ENCODE measurements at regions not wholly inside any gene's neighbourhood (a gene's known extent, or its start where the extent isn't known, plus 50 kb on each side); places are given as distances from the start of the nearest gene placed in this dataset.

DNA sequence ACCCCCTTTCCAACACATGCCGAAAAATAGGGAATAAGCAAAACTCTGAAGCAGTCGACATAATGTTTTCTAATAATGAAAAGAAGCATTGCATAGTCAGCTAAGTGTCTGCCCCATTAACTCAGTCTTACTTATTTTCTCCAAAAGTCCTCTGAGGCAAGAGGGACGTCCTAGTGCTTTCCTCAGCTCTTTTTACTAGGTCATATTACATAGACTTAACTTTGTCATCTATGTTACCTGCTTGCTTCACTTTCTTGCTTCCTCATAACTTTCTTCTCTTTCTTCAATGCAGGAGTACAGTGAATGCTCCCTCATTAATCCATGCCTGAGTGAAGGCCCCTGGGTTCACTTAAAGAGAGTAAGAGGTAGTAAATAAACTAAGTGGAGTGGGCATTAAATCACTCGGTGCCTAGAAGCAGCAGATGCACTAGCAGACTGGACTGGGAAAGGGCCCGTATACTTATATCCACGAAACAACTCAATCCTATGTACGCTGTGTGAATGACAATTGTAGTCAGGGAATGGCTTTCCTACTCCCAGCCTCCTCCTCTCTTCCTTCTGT is 210.5 kb upstream of the SPAG17 start:
- Mint-ChIP-seq H3K4me1 (ENCODE audit: low read depth, unreplicated experiment) (no peaks in the 10 kb centered on the region), H3K9me3 (ENCODE audit: unreplicated experiment) (no peaks in the 10 kb centered on the region), H3K36me3 (ENCODE audit: insufficient read depth, unreplicated experiment) (no peaks in the 10 kb centered on the region), H3K4me3 (ENCODE audit: unreplicated experiment) (no peak overlapping the region), H3K27ac (ENCODE audit: unreplicated experiment) (no peak overlapping the region), H3K27me3 (ENCODE audit: insufficient read depth, unreplicated experiment) (no peaks in the 10 kb centered on the region)
- CTCF ChIA-PET, result no interaction called here
- Histone ChIP-seq H3K36me3 (ENCODE audit: control insufficient read depth, insufficient read depth, low read length) (no peaks in the 10 kb centered on the region), H3K27me3 (replicated peaks; ENCODE audit: control insufficient read depth, insufficient read depth, low read length) (no peaks in the 10 kb centered on the region), H3K4me1 (no peaks in the 10 kb centered on the region), H3K9me3 (no peaks in the 10 kb centered on the region), H3K4me3 (ENCODE audit: low read depth, low read length) (no peak overlapping the region)
- intact Hi-C loops (cut with micrococcal nuclease; ENCODE audit: unreplicated experiment), result no loop called here
- no peak for DNase-seq
- no TSS peak for BruUV-seq (replicated peaks)
- POLR2A ChIA-PET, result no interaction called here
- TF ChIP-seq, protein P1, sequence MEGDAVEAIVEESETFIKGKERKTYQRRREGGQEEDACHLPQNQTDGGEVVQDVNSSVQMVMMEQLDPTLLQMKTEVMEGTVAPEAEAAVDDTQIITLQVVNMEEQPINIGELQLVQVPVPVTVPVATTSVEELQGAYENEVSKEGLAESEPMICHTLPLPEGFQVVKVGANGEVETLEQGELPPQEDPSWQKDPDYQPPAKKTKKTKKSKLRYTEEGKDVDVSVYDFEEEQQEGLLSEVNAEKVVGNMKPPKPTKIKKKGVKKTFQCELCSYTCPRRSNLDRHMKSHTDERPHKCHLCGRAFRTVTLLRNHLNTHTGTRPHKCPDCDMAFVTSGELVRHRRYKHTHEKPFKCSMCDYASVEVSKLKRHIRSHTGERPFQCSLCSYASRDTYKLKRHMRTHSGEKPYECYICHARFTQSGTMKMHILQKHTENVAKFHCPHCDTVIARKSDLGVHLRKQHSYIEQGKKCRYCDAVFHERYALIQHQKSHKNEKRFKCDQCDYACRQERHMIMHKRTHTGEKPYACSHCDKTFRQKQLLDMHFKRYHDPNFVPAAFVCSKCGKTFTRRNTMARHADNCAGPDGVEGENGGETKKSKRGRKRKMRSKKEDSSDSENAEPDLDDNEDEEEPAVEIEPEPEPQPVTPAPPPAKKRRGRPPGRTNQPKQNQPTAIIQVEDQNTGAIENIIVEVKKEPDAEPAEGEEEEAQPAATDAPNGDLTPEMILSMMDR (IDR thresholded peaks at IDR 0.05; ENCODE audit: insufficient read depth in 1 of 2, low read depth in 1 of 2, low read length in 1 of 2, severe bottlenecking in 1 of 2, unreplicated experiment in 1 of 2), result no peak

- no TSS peak for BruUV-seq (replicated peaks)
- Histone ChIP-seq H3K4me1 (no peaks in the 10 kb centered on the region), H3K36me3 (ENCODE audit: control insufficient read depth, insufficient read depth, low read length) (no peaks in the 10 kb centered on the region), H3K4me3 (ENCODE audit: low read depth, low read length) (no peak overlapping the region), H3K27me3 (replicated peaks; ENCODE audit: control insufficient read depth, insufficient read depth, low read length) (no peaks in the 10 kb centered on the region), H3K9me3 (no peaks in the 10 kb centered on the region)
- CTCF ChIA-PET, result no interaction called here
- intact Hi-C loops (cut with micrococcal nuclease; ENCODE audit: unreplicated experiment), result no loop called here
- H3K4me3 Mint-ChIP-seq (ENCODE audit: unreplicated experiment), result no peak overlapping the region
- TF ChIP-seq, protein P1 (IDR thresholded peaks at IDR 0.05; ENCODE audit: insufficient read depth in 1 of 2, low read depth in 1 of 2, low read length in 1 of 2, severe bottlenecking in 1 of 2, unreplicated experiment in 1 of 2), result no peak
- no peak overlapping the region for H3K27ac Mint-ChIP-seq (ENCODE audit: unreplicated experiment)
- no peaks in the 10 kb centered on the region for H3K4me1 Mint-ChIP-seq (ENCODE audit: low read depth, unreplicated experiment)
- H3K36me3 Mint-ChIP-seq (ENCODE audit: insufficient read depth, unreplicated experiment), result no peaks in the 10 kb centered on the region
- POLR2A ChIA-PET, result no interaction called here
- DNase-seq, result no peak
- no peaks in the 10 kb centered on the region for H3K9me3 Mint-ChIP-seq (ENCODE audit: unreplicated experiment)
- no peaks in the 10 kb centered on the region for H3K27me3 Mint-ChIP-seq (ENCODE audit: insufficient read depth, unreplicated experiment)
Measured at GRCh38 chr1:118390955-118391354, 205.9 kb upstream of the SPAG17 start.

DNA sequence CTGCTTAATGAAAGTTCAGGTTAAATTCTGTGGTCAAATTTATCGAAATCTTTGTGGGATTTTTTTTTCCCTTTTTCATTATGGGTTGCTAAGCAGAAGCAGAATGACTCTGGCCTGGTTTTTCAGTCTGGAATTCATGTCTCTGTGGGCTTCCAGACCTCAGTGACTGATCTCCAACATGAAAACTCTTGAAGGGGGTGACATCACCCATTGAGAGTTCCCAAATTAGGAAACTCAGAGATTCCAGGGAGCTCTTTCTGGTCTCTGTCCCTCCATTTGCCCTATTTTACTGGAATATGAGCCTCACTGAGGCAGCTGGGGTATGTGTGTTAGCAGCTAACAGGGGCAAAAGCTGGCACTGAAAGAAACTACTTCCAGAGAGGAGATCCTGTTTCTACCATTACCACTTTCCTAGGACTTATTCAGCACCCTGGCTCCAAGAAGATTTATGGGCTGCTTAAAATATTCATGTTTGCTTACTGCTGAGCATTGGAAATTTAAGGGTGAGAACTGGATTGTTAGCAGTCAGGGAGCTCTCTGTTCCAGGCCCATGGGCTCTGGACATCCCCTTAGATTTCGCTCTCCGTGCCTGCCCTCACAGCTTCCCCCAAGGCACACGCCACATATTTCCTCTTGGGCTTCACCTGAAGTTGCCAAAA is 203.4 kb upstream of the SPAG17 start:
- Histone ChIP-seq H3K9me3 (no peaks in the 10 kb centered on the region), H3K27me3 (replicated peaks; ENCODE audit: control insufficient read depth, insufficient read depth, low read length) (no peaks in the 10 kb centered on the region), H3K4me3 (ENCODE audit: low read depth, low read length) (no peak overlapping the region), H3K4me1 (no peaks in the 10 kb centered on the region), H3K36me3 (ENCODE audit: control insufficient read depth, insufficient read depth, low read length) (no peaks in the 10 kb centered on the region)
- no peaks in the 10 kb centered on the region for H3K36me3 Mint-ChIP-seq (ENCODE audit: insufficient read depth, unreplicated experiment)
- no peak overlapping the region for H3K4me3 Mint-ChIP-seq (ENCODE audit: unreplicated experiment)
- no TSS peak for BruUV-seq (replicated peaks)
- ChIA-PET POLR2A (no interaction called here), CTCF (no interaction called here)
- TF ChIP-seq, protein P1 (IDR thresholded peaks at IDR 0.05; ENCODE audit: insufficient read depth in 1 of 2, low read depth in 1 of 2, low read length in 1 of 2, severe bottlenecking in 1 of 2, unreplicated experiment in 1 of 2), result no peak
- no peak for DNase-seq
- H3K4me1 Mint-ChIP-seq (ENCODE audit: low read depth, unreplicated experiment), result no peaks in the 10 kb centered on the region
- H3K9me3 Mint-ChIP-seq (ENCODE audit: unreplicated experiment), result no peaks in the 10 kb centered on the region
- H3K27ac Mint-ChIP-seq (ENCODE audit: unreplicated experiment), result no peak overlapping the region
- intact Hi-C loops (cut with micrococcal nuclease; ENCODE audit: unreplicated experiment), result no loop called here
- no peaks in the 10 kb centered on the region for H3K27me3 Mint-ChIP-seq (ENCODE audit: insufficient read depth, unreplicated experiment)
